Left lung (tissue), 4 donors: ENCODE measurements at regions not wholly inside any gene's neighbourhood (a gene's known extent, or its start where the extent isn't known, plus 50 kb on each side); places are given as distances from the start of the nearest gene placed in this dataset.

ENCODE experiments used
- ATAC-seq: fragments of 200-7000 bp; cut with Tn5 transposase; one replicate; pipeline ENCODE4 v1.9.1; 2020; ENCODE audit warnings: moderate library complexity
- DNase-seq, 4 donors: peaks; one replicate each; pipeline ENCODE4 v3.0.0-alpha.2; 2013 to 2020
- H3K27ac ChIP-seq, 2 donors: fragments of 200-600 bp; sonication (generic) in 1 of 2; one replicate each; pipeline versions ENCODE4 v1.5.0 to v1.8.0; 2020 to 2021
- H3K27me3 ChIP-seq, 2 donors: fragments of 200-600 bp; sonication (generic) in 1 of 2; one replicate each; pipeline versions ENCODE4 v1.5.0 to v1.8.0; 2020 to 2021
- H3K36me3 ChIP-seq, 2 donors: fragments of 200-600 bp; sonication (generic) in 1 of 2; one replicate each; pipeline versions ENCODE4 v1.5.0 to v1.8.0; 2020 to 2021
- H3K4me1 ChIP-seq, 2 donors: fragments of 200-600 bp; one replicate each; pipeline ENCODE4 v1.8.0; 2021
- H3K4me3 ChIP-seq, 2 donors: fragments of 200-600 bp; sonication (generic) in 1 of 2; one replicate each; pipeline versions ENCODE4 v1.5.0 to v1.8.0; 2020 to 2021; ENCODE audit warnings: mild to moderate bottlenecking in 1 of 2
- H3K9me3 ChIP-seq, 2 donors: fragments of 200-600 bp; sonication (generic) in 1 of 2; one replicate each; pipeline versions ENCODE4 v1.5.0 to v1.8.0; 2020 to 2021
- CTCF ChIP-seq, 2 donors: fragments of 200-600 bp; sonication (generic) in 1 of 2; IDR thresholded peaks; one replicate each; pipeline versions ENCODE4 v1.5.0 to v1.8.0; 2021; ENCODE audit warnings: antibody characterized with exemption in 2 of 2
- intact Hi-C, 2 donors: fragments of 100-400 bp; cut with DNase I; formaldehyde crosslinking; loops; one replicate each; pipeline versions ENCODE4 v1.11.2 to v1.14.2; 2022
- donor health status: DM: no; HTN: yes; CAD: no.
- donor health status: DM: no; HTN: no; CAD: no.

GRCh38 chr11:90349731-90350130, 126.9 kb upstream of the CHORDC1 start:
- Histone ChIP-seq H3K4me1 (no peaks in the 10 kb centered on the region), H3K27ac (no peak overlapping the region), H3K4me3 (no peak overlapping the region), H3K9me3 (no peaks in the 10 kb centered on the region), H3K36me3 (no peaks in the 10 kb centered on the region), H3K27me3 (no peaks in the 10 kb centered on the region)
- ATAC-seq = no peak
- intact Hi-C loops = no loop called here
- no peak for DNase-seq
- no peak for TF ChIP-seq CTCF (IDR thresholded peaks at IDR 0.05)

- Histone ChIP-seq H3K36me3 (no peaks in the 10 kb centered on the region), H3K27ac (no peak overlapping the region), H3K27me3 (no peaks in the 10 kb centered on the region), H3K9me3 (no peaks in the 10 kb centered on the region), H3K4me1 (no peaks in the 10 kb centered on the region), H3K4me3 (no peak overlapping the region)
- no peak for TF ChIP-seq CTCF (IDR thresholded peaks at IDR 0.05)
- intact Hi-C loops = no loop called here
- DNase-seq (no peak), ATAC-seq (no peak)
Measured at GRCh38 chr11:90344546-90344945, 121.7 kb upstream of the CHORDC1 start.

- no peaks in the 10 kb centered on the region for H3K27me3 ChIP-seq
- ATAC-seq (no peak), DNase-seq (no peak)
- no peaks in the 10 kb centered on the region for H3K9me3 ChIP-seq
- no peak for TF ChIP-seq CTCF (IDR thresholded peaks at IDR 0.05)
- no peak overlapping the region for H3K4me3 ChIP-seq
- no peaks in the 10 kb centered on the region for H3K36me3 ChIP-seq
- H3K27ac ChIP-seq = no peak overlapping the region
- intact Hi-C loops = no loop called here
- no peaks in the 10 kb centered on the region for H3K4me1 ChIP-seq
Measured at GRCh38 chr11:90343673-90344072, 120.8 kb upstream of the CHORDC1 start.

- DNase-seq (no peak), ATAC-seq (no peak)
- H3K36me3 ChIP-seq = no peaks in the 10 kb centered on the region
- no peaks in the 10 kb centered on the region for H3K4me1 ChIP-seq
- no peaks in the 10 kb centered on the region for H3K27me3 ChIP-seq
- H3K27ac ChIP-seq = no peak overlapping the region
- H3K4me3 ChIP-seq = no peak overlapping the region
- no peaks in the 10 kb centered on the region for H3K9me3 ChIP-seq
- no peak for TF ChIP-seq CTCF (IDR thresholded peaks at IDR 0.05)
- intact Hi-C loops = no loop called here
Measured at GRCh38 chr11:90341986-90342385, 119.1 kb upstream of the CHORDC1 start.

- Histone ChIP-seq H3K27me3 (no peaks in the 10 kb centered on the region), H3K4me3 (no peak overlapping the region), H3K4me1 (no peaks in the 10 kb centered on the region), H3K27ac (no peak overlapping the region), H3K9me3 (no peaks in the 10 kb centered on the region), H3K36me3 (no peaks in the 10 kb centered on the region)
- ATAC-seq = no peak
- TF ChIP-seq CTCF (IDR thresholded peaks at IDR 0.05) = no peak
- DNase-seq = no peak
- intact Hi-C loops = no loop called here
Measured at GRCh38 chr11:90332415-90332814, 109.6 kb upstream of the CHORDC1 start.
